ENCODE measurements at regions not wholly inside any gene's neighbourhood (a gene's known extent, or its start where the extent isn't known, plus 50 kb on each side); places are given as distances from the start of the nearest gene placed in this dataset.

DNA sequence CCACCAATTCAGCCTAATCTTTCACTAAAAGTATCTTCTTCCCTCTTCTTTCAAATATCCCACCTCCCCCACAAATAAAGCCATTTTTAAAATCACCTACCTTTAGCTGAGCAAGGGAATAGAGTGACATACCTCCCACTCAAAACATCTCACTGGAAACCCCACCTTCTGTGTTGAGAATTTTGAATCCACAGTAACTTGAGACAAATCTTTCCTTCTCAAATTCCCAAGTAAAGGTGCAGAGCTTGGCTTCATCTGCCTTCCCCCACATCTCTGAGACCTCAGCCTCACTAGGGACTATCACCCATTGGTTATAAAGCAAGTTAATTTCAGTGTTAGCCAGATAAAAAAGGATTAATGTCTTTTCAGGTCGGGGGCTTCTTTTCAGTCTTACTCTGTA is 180.4 kb downstream of the INO80D start:
- no peak for TF ChIP-seq SUZ12 (IDR thresholded peaks at IDR 0.05)
- TF ChIP-seq FOXK2 (IDR thresholded peaks at IDR 0.05), result no peak
- TF ChIP-seq HDGF (IDR thresholded peaks at IDR 0.05; ENCODE audit: borderline replicate concordance), result no peak
- TF ChIP-seq SP1 (IDR thresholded peaks at IDR 0.05), result no peak
- TF ChIP-seq ZNF384 (IDR thresholded peaks at IDR 0.05), result no peak
- no peak for TF ChIP-seq NFRKB (IDR thresholded peaks at IDR 0.05)
- TF ChIP-seq, protein P1, sequence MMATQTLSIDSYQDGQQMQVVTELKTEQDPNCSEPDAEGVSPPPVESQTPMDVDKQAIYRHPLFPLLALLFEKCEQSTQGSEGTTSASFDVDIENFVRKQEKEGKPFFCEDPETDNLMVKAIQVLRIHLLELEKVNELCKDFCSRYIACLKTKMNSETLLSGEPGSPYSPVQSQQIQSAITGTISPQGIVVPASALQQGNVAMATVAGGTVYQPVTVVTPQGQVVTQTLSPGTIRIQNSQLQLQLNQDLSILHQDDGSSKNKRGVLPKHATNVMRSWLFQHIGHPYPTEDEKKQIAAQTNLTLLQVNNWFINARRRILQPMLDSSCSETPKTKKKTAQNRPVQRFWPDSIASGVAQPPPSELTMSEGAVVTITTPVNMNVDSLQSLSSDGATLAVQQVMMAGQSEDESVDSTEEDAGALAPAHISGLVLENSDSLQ (IDR thresholded peaks at IDR 0.05), result no peak
